ENCODE measurements at regions not wholly inside any gene's neighbourhood (a gene's known extent, or its start where the extent isn't known, plus 50 kb on each side); places are given as distances from the start of the nearest gene placed in this dataset.
A peak's percentile ranks its signal among the peaks of the same experiment; 100 is the strongest.

DNA sequence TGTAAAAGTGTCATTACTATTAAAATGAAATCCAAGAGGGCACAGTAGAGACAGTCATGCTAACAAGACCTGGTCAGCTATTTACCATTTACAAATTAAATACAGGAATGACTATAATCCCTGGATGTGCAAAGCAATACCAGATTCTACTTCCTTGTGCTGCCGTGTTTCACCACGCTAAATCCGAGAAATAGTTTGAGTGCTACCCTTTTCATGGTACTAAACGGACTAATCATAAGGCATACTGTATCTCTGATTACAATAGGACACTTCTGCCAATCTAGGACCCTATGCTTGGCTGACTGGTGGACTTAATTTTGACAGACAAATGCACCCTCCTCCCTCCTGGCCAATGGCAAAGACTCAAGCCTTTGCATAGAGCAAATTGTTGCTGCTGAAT, 63.0 kb upstream of the NR2F2 start:
- no peaks in the 10 kb centered on the region for H3K36me3 ChIP-seq (ENCODE audit: control insufficient read depth in 2 of 2, extremely low read depth in 1 of 2, insufficient read depth in 2 of 2, low read length in 2 of 2)
- H3K9ac ChIP-seq (ENCODE audit: control insufficient read depth, extremely low read depth, insufficient read depth, low read length), result no peak overlapping the region
- H3K27ac ChIP-seq (ENCODE audit: control insufficient read depth, insufficient read depth, low read length), result no peak overlapping the region
- no peaks in the 10 kb centered on the region for H3K27me3 ChIP-seq (ENCODE audit: control insufficient read depth, extremely low read depth, insufficient read depth, low read length)
- no peak for TF ChIP-seq EZH2 (IDR thresholded peaks at IDR 0.05; ENCODE audit: low read length)
- TF ChIP-seq, protein P1, sequence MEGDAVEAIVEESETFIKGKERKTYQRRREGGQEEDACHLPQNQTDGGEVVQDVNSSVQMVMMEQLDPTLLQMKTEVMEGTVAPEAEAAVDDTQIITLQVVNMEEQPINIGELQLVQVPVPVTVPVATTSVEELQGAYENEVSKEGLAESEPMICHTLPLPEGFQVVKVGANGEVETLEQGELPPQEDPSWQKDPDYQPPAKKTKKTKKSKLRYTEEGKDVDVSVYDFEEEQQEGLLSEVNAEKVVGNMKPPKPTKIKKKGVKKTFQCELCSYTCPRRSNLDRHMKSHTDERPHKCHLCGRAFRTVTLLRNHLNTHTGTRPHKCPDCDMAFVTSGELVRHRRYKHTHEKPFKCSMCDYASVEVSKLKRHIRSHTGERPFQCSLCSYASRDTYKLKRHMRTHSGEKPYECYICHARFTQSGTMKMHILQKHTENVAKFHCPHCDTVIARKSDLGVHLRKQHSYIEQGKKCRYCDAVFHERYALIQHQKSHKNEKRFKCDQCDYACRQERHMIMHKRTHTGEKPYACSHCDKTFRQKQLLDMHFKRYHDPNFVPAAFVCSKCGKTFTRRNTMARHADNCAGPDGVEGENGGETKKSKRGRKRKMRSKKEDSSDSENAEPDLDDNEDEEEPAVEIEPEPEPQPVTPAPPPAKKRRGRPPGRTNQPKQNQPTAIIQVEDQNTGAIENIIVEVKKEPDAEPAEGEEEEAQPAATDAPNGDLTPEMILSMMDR (optimal IDR thresholded peaks at IDR 0.05 in 1 of 3, IDR thresholded peaks at IDR 0.05 in 1 of 3, conservative IDR thresholded peaks at IDR 0.05 in 1 of 3; ENCODE audit: extremely low read depth in 1 of 3, insufficient read depth in 2 of 3, low read length in 3 of 3), result no peak
- no peak overlapping the region for H3K4me2 ChIP-seq (ENCODE audit: control insufficient read depth, extremely low read depth, insufficient read depth, low read depth, low read length)
- H3K79me2 ChIP-seq (ENCODE audit: control insufficient read depth, insufficient read depth, low read length), result no peaks in the 10 kb centered on the region
- FAIRE-seq (no peak), DNase-seq (ENCODE audit: low read depth, low spot score) (no peak)
- dilution Hi-C loops (cut with MboI; ENCODE audit: extremely low pct_ligation_motif_present, low sequenced_read_pairs), result no loop called here
- no peak overlapping the region for H2AFZ ChIP-seq (ENCODE audit: control insufficient read depth, low read length)
- no peak overlapping the region for H3K4me3 ChIP-seq (ENCODE audit: control insufficient read depth in 2 of 3, extremely low read depth in 1 of 3, insufficient read depth in 2 of 3, low read depth in 1 of 3, low read length in 3 of 3)
- peaks cover 44% of the 10 kb centered on the region for H3K4me1 ChIP-seq (ENCODE audit: control insufficient read depth, extremely low read depth, insufficient read depth, low read length)
- no peaks in the 10 kb centered on the region for H3K9me1 ChIP-seq (ENCODE audit: control insufficient read depth, extremely low read depth, insufficient read depth, low read length)
- H3K9me3 ChIP-seq (ENCODE audit: control insufficient read depth, low read depth, low read length), result no peaks in the 10 kb centered on the region
- no peaks in the 10 kb centered on the region for H4K20me1 ChIP-seq (ENCODE audit: control insufficient read depth, extremely low read depth, insufficient read depth, low read length)

DNA sequence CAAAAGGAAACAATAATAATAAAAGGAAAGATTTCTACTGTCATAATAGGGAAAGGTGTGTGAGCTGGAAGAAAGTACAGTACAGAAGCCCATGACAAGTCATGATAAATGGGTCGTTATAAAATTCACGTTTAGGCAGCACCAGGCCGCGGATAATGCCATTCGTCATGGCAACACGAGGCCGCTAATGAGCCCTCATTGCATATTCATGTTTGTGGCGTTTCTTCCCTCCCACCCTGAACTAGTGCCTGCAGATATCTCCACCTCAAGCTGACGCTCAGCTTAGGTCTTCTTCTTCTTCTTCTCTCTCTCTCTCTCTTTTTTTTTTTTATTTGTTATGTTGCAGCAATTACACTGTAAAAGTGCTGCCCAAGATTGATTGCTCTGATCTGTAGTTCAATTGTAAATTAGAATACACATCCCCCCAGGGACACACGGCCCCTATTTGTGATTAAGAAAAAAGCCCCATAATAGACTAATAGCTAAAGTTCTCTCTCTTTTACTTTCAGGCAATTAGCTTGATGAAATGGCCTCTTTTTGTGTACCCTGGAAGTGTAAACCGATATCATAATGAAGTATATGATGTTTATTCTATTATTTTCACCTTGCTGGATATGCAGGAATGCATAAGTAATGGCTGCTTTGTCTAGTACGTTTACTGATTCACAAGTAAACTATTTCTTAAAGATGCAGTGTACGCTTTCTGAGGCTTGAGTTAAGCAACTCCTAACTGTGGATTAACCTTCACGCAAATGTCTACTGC, 61.9 kb upstream of the NR2F2 start:
- Histone ChIP-seq H3K27ac (ENCODE audit: control insufficient read depth, insufficient read depth, low read length) (peak overlapping the region; percentile 50), H3K36me3 (ENCODE audit: control insufficient read depth in 2 of 2, extremely low read depth in 1 of 2, insufficient read depth in 2 of 2, low read length in 2 of 2) (no peaks in the 10 kb centered on the region), H3K9ac (ENCODE audit: control insufficient read depth, extremely low read depth, insufficient read depth, low read length) (no peak overlapping the region), H3K4me2 (ENCODE audit: control insufficient read depth, extremely low read depth, insufficient read depth, low read depth, low read length) (peak overlapping the region; percentile 4), H3K9me3 (ENCODE audit: control insufficient read depth, low read depth, low read length) (no peaks in the 10 kb centered on the region), H3K27me3 (ENCODE audit: control insufficient read depth, extremely low read depth, insufficient read depth, low read length) (no peaks in the 10 kb centered on the region), H3K4me1 (ENCODE audit: control insufficient read depth, extremely low read depth, insufficient read depth, low read length) (peaks cover 52% of the 10 kb centered on the region), H3K4me3 (ENCODE audit: control insufficient read depth in 2 of 3, extremely low read depth in 1 of 3, insufficient read depth in 2 of 3, low read depth in 1 of 3, low read length in 3 of 3) (no peak overlapping the region), H2AFZ (ENCODE audit: control insufficient read depth, low read length) (peak overlapping the region; percentile 87), H3K79me2 (ENCODE audit: control insufficient read depth, insufficient read depth, low read length) (no peaks in the 10 kb centered on the region), H4K20me1 (ENCODE audit: control insufficient read depth, extremely low read depth, insufficient read depth, low read length) (no peaks in the 10 kb centered on the region), H3K9me1 (ENCODE audit: control insufficient read depth, extremely low read depth, insufficient read depth, low read length) (no peaks in the 10 kb centered on the region)
- no peak for DNase-seq (ENCODE audit: low read depth, low spot score)
- dilution Hi-C loops (cut with MboI; ENCODE audit: extremely low pct_ligation_motif_present, low sequenced_read_pairs), result no loop called here
- TF ChIP-seq EZH2 (IDR thresholded peaks at IDR 0.05; ENCODE audit: low read length), result no peak
- peak; percentile 44 for FAIRE-seq

Measured in keratinocyte (primary cell).